ENCODE measurements at regions not wholly inside any gene's neighbourhood (a gene's known extent, or its start where the extent isn't known, plus 50 kb on each side); places are given as distances from the start of the nearest gene placed in this dataset.

DNA sequence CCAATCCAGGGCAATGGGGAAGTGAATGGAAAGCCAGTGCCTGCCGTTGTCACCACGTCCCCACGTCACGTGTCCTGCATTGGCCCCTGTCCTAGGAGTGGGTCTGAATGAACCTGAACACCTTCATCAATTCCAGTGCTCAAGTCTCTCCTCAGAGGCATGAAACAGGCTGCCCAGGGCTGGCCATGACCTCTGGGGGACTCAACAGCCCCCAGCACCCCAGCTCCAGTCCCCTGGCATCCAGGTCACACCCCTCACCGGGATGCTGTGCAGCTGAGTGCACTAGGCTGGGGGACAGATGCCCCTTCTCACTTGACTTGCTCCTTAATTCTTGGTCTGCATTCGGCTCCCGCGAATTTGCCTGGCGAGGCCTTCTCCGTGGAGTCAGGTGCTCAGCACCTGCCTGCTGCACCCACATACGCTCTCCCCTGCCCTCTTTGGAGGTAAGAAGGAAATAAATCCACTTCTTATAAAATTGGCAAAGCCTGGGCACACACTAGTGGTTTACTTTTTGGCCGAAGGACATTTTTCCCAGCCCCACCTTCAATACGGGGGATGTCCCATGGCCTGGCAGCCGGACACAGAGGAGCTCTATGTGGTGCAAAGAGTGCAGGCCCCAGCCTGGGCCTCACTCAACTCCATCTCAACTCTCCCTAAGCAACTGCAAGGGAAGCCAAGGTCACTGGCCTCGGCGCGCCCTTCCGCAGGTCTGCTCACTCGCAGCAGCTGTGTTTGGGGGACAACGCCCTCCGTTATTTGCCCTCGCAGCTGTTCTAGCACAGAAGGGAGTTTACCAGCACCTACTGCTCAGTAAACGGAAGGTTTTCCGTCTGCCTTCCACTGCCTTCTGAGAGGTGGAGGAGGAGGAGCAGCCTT lies 77.6 kb upstream of the SHH start:
- DNase-seq (ENCODE audit: low read depth in 2 of 2): no peak

DNA sequence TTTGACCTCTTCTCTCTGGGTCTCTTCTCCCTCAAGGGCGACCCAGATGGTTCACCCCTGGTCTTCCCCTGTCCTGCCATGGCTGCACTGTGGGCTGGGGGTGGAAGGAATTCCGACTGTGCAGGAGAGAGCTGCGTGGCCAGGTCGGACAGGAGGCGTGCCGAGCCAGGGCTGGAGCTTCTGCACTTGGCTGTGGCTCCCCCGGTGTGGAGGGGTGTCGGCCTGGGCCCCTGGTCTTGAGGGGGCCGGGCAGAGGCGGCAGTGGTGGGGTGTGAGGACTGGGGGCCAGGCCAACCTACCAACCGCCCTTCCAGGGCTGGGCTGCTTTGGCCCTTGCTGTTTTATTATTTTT lies 74.9 kb upstream of the SHH start:
- DNase-seq (ENCODE audit: low read depth in 2 of 2): no peak

DNA sequence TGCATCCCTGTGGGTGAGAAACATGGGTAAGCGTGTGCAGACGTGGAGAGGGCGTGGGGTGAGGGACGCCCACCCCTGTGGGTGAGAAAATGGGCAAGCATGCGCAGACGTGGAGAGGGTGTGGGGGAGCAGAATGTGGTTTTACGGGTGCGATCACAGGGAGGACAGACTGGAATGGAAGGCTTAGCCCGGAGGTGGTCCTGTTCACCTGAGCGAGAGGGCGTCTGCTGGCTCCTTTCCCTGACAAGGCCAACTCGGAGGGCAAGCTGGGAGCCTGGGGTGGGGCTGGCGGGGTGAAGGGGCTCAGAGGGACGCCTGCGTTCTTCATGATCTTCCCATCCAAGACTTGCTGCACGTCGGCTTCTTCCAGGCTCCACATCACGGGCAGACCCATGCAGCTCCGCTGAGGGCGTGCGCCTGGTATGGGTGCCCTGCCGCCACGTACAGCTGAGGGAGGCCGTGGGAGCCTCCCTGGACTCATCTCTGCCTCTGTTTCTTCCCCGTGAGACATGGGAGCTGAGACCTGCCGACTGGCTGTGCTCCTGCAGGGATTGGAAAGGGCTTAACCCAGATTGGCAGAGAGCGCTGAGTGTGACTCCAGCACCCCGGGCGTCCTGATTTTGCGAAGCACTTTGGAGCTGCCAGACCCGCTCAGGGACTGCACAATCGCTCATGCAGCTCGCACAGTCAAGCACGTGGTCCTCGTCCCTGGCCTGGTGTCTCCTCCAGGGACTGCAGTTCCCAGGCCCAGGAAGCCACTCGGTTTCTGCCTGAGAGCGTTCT lies 74.3 kb upstream of the SHH start:
- no peak for DNase-seq (ENCODE audit: low read depth in 2 of 2)

DNA sequence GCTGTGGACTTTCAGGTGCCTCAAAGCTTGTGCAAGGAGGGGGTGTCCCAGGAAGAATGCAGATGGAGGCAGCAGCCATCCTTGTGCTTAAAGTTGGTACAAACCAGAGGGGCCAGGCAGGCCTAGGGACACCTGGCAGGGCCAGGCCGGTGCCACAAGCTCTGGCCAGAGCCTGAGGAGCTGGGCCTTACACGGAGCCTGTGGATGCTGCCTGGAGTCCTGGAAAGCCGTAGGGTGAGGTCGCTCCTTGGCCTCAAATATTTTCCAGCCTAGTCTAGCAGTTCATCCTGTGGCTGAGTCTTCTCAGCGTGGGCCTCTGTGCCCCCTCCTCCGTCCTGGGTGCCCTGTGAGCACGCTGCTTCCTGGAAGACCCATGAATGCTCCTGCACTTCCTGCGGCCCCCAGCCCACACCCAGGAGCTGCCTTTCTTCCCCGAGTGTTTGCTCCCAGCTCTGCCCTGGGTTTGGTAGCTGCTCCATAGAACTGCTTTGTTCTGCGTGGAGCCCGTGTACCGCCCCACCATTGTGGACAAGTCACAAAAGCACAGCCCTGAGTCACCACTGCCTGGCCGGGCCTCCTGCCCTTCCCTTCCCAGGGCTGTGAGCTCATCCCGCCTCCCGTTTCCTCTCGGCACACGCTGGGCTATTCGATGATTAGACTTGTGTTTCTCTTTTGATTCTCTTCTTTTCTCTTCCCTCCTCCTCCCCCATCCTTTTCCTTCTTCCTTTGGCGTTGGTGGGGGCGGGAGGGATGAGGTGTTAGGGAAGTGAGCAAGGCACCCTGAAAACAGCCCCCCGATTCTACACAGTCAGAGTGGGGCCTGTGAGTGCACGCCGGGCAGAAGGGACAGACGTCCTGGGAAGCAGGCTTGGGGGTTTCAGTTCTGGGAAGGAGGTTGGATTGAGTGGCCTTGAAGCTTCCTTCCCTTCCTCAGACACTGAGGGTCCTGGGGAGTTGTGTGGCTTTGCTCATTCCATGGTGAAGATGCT lies 73.2 kb upstream of the SHH start:
- no peak for DNase-seq (ENCODE audit: low read depth in 2 of 2)

DNA sequence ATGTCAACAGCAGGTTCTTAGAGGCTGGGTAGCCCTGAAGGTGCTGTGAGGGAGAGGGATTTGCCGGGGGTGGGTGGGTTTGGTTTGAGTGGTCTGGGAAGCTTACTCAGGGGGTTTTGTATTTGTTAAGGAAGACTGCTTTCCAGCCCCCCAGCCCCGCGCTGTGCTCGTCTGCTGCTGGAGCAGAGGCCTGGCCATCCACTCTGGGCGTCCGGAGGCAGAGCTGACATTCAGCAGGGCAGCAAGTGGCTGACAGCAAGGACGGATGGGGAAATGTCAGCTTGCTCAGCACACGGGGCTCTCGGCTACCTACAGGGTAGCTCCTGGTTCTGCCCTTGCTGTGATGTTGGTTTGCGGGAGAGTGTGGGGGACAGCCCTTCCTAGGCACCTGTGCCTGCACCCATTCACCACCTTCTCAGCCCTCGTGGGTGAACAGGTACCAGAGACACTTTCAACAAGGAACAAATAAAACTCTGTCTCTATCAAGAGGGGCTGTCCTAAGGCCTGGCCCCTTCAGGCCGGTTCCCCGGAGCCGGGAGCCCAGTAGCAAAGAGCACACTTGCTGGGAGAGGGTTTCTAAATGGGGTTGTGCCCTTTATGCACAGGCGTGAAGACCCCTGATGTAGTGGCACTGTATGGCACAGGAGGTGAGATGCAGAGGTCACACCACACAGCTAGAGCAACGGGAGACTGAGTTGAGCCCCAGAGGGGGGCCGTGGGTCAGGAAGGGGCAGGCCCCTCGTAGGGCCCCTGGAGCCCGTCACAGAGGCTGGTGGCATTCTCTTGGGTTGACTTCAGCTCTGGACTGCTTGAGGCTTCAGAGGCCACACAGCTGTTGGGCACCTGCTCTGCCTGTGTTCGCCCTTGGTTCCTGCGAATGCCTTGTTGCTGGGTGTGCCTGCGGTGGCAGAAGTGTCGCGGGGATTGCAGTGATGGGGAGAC lies 72.2 kb upstream of the SHH start:
- DNase-seq (ENCODE audit: low read depth in 2 of 2): no peak

DNA sequence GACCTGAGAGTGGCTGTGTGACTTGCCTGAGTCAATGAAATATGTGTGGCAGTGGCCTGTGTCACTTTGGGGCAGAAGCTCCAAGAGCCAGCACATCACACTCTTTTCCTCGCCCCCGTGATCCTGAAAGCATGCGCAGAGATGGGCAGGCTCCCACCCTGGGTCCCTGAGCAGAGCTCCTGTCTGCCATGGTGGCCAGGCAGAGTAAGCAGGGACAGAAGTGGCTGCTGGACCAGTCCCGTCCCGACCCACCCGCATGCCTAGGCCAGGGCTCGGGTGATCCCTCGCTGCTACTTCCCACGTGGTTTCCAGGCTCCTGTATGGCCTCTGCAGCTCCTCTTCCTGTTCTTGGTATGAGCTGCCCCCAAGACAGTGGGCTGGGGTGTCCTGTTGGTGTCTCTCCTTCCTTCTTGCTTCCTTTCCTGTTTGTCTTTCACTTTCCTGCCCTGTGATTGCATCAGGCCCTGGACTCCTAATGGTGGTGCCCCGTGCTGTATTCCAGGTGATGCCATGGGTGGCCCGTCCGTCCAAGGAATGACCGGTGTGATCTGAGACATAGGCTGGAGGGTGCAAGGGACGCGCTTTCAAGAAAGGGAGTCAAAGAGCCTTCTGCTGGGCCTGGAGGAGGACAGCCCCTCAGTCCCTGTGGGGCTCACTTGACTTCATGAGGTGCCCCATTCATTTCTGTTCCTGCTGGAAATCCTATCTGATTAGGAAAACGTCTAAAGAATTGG lies 71.4 kb upstream of the SHH start:
- DNase-seq (ENCODE audit: low read depth in 2 of 2): no peak

DNA sequence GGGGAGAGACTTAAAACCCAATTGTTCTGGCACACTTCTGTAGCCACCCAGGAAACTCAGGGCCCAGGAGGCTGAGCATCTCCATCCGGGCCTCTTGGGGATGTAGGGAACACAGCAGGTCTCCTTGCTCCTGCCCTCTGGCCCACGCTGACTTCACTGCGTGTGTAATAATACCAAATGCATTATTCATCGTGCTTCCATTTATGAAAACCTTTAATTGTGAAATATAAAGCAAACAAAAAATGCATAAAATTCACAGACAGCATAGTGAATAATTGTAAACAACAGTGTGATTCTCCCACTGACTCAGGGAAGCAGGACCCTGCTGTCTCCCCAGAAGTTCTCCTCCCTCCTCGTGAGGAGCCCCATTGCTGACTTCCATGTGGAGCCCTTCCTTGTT lies 70.3 kb upstream of the SHH start:
- DNase-seq (ENCODE audit: low read depth in 2 of 2): no peak

DNA sequence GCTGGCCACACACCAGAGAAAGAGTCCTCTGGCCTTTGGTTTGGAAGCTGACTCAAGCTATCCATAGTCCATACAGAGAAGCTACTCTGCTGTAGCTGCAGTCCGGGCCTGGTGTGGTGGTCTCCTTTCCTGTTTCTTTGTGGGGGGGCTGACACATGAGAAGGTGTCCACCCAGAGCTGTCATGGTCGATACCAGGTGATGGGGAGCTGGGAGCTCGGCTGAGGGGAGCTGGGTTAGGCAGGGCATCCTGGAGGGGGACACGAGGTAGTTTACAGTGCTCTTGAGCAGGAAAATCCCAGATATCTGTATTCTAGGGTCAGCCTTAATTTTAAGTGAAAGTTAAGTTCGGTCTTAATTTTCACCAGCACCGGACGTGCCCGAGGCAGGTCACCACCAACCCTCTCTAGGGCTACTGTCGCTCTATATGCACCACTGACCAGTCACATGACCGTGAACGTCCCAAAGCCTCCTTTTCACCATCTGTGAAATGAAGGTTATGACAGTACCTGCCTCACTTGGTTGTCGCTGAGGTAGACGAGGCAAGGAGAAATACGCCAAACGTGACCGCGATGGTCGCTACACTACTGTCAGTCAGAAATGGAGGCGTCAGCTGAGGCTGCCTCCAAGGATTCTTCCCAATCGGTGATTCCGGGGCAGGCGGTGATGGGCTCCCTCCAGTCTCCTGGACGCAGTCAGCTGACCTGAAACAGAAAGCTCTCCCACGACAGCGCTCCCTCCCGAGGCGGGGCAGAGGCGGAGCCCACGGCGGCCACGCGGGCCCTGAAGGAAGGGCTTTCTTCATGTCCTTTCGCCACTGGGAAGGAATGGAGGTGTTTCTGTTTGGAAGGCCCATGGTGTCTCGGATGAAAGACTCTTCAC lies 69.4 kb upstream of the SHH start:
- DNase-seq (ENCODE audit: low read depth in 2 of 2): no peak

DNA sequence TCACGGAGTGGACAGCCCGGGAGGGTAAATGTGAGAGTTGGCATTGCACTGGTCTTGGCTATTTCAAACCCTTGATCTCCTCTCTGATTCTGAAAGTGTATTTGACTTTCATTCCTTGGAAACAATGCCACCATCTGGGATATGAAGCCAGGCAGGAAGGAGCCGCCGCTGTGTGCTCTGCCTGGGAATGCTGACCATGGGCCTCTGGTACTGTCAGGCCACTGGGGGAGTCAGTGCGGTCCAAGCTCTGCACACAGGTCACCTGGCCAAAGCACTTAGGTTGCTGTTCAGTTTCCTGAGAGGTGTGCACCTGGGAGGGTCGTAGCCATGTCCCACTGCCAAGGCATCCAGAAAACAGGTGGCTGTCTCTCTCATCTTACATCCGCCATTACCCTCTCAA lies 68.5 kb upstream of the SHH start:
- no peak for DNase-seq (ENCODE audit: low read depth in 2 of 2)

DNA sequence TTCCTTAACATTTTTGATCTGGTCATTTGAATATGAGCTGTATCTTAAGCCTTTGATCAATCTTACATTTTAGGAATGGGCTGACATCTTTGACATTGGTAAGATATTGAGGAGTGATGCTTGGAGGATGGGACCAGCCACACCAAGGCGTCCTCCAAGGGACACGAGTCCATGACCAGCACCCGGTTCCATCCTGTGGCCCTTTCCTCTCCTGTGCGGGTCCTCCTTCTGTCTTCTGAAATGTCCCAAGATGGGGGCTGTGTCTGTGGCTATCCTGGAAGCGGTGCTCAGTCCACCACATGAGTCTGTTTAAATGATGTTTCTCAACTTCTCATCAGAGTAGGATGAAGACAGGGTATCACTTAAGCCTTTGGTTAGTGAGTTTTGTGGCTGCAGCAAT lies 67.3 kb upstream of the SHH start:
- DNase-seq (ENCODE audit: low read depth in 2 of 2): no peak

DNA sequence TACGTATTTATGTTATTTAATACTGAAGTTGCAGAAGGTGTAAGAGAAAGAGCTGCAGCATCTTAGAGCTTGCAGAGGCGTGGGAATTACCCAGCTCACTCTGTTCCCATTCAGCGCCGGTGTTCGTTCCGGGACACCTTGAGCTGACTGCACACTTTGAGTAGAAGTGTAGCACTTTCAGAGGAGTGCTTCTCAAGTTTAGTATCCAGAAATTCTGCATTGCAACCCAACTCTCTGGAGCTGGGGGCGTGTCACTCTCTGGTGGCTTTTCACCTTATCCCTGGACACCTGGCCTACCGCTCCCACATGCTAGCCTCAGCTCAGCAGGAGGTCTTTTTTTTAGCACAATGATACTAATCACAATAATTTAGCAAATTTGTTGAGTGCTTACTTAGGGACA lies 66.4 kb upstream of the SHH start:
- DNase-seq (ENCODE audit: low read depth in 2 of 2): no peak

DNA sequence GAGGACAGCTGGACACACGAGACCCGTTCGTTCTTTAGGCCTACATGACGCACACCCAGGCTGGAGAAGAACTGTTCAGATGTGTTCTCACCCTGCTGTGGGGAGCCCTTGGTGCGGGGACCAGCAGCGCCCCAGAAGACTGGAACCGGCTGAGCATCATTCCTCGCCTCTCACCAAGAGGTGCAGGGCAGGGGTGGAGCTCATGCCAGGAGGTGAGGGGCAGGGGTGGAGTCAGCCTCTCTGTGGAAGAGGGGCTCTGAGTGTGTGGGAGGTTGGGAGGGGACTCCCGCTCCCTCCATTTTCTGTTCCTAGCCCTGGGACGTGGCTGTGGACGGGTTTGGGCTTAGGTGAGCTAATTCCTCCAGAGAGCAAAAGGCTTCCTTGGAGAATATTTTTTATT lies 66.0 kb upstream of the SHH start:
- DNase-seq (ENCODE audit: low read depth in 2 of 2): no peak

DNA sequence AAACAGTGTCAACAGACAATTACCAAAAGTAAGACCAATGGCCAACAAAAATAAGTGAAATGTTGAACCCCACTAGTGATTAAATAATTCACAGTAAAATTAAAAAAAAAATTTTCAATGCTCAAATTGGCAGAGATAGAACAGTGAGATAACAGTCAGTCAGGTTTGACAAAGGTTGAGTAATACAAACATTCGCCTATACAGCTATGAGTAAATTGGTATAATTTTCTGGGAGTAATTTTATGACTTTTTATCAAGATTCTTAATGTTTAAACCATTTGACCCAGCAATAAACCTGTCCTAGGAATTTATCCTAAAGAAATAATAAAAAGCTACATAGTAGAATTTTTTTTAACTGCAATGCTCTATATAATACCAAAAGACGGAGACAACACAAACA lies 64.9 kb upstream of the SHH start:
- no peak for DNase-seq (ENCODE audit: low read depth in 2 of 2)

DNA sequence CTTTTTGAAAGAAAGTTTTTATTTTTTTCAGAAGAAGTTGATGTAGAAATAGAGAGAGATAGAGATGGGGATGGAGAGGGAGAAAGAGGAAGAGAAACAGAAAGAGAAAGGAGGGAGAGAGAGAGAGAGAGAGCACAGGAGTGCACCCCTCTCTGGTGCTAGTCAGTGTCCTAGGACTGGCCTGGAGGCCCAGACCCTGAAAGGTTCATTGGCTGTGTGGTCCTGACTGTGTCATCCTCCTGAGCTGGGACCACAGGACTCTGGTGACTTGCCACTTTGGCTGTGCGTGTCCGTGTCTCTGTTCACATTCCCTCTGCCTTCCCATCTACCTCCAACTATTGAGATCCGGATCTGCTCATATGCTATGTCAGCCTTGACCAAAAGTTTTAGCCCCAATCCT lies 62.1 kb upstream of the SHH start:
- DNase-seq (ENCODE audit: low read depth in 2 of 2): no peak

DNA sequence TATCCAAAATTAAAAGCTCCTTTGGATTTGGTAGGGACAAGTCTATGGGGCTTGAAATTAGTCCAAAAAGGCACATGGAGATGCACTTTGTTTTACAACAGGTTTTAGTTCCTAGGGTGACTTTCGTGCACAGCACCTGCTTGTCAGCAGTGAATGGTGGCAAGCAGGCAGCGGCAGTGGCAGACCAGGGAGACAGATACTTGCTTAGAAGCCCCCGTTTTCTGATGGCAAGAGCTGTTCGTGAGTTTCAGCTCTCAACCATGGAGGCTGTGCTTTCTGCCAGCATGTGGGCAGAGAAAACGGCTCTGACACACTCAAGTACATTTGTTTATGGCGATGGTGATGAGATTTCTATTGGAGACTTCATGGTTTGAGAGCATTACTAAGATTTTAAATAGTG lies 61.7 kb upstream of the SHH start:
- DNase-seq (ENCODE audit: low read depth in 2 of 2): no peak

DNA sequence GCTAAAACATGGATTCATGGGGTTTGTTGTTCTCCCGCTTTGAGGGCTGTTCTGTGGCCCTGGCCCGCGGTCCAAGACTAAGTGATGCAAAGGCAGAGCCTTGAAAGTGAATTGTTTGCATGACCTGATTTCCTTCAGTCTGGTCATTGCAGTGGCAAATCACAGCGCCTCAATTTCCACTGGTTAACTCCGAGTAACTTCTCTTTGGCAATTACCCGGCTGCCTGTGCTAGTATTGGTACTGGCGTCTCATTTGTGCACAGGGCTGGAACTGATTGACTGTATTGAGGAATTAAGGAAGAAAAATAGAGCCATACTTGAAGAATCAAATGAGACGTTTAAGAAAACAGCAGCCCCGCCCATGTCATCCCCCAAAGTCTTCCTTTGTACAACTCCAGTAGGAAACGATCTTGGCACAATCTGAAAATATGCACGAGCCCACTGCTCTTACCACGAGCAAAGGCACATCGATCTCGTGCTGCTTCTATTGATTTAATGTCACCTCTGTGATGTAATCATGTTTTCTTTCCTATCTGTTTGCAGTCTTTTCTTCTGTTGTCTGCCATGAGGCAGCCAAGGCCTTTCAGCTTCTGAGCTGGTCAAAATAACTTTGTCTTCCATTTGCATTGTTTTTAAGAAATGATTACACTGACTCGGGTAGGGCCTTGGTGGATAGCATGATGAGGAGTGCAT lies 60.6 kb upstream of the SHH start:
- DNase-seq (ENCODE audit: low read depth in 2 of 2): no peak

DNA sequence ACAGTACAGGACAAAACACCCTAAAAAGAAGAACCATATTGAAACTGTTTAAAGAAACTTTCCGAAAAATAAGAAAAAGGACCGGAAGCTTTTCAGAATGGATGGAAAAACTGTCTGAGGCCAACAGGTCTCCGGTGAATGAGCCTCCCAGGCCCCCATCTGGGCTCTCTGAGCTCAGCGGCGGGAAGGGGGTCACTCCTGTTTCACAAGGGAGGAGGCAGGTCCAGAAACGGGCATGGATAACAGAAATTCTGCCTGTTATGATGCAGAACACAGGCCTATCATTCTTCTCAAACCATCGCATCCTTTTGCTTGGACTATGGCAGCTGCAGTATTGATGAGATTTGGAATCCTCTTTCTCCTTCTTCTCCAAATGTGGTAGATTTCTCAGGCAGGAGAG lies 58.9 kb upstream of the SHH start:
- no peak for DNase-seq (ENCODE audit: low read depth in 2 of 2)

DNA sequence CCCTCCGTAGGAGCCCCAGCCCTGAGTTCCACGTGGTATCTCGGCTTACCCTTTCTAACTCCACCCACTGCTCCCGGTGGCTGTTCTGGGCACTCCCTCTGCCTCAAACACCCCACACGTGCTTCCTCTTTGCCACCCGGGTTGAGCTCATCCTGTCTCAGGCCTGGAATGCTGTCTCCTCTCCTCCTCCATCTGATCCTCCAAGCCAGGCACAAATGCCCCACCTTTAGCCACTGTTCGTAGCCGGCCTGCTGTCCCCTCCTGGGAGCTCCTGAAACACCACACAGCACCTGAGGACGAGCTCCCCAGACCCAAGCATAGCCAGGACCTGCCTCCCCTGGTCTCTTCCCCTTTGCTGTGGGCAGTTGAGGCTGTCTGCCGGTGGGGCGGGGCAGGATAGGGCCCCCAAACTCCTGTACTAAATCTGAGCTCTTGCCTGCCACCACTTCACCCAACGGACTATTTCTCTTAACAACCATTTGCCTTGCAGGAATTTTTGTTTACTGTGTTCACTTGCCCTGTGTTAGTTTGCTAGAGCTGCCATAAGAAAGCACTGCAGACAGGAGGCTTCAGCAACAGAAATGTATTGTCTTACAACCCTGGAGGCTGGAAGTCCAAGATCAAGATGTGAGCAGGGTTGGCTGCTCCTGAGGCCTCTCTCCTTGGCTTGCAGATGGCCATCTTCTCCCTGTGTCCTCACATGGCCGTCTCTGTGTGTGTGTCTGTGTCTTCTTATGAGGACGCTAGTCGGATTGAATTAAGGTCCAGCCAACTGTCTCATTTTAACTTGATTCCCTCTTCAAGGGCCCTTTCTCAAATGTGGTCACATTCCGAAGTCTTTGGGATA lies 58.3 kb upstream of the SHH start:
- DNase-seq (ENCODE audit: low read depth in 2 of 2): no peak
